ENCODE measurements at regions not wholly inside any gene's neighbourhood (a gene's known extent, or its start where the extent isn't known, plus 50 kb on each side); places are given as distances from the start of the nearest gene placed in this dataset.

GRCh38 chr4:9608300-9608699 is 164.1 kb downstream of the DEFB131A start:
- TF ChIP-seq CTCF (IDR thresholded peaks at IDR 0.05): no peak
- TF ChIP-seq POLR2A (IDR thresholded peaks at IDR 0.05): no peak

All from stomach (tissue), 4 donors.